Omental fat pad (tissue), 3 donors: ENCODE measurements at regions not wholly inside any gene's neighbourhood (a gene's known extent, or its start where the extent isn't known, plus 50 kb on each side); places are given as distances from the start of the nearest gene placed in this dataset.

Source experiments
- ATAC-seq: fragments of 150-250 bp; one replicate; pipeline ENCODE4 v1.9.1; 2016; ENCODE audit warnings: mild to moderate bottlenecking, moderate library complexity; ENCODE audit not compliant: low FRiP score
- DNase-seq: peaks from one replicate; pipeline ENCODE4 v3.0.0-alpha.2; 2019; ENCODE audit warnings: low spot score
- TF ChIP-seq, protein P1 (sequence below), 3 donors: fragments of 450-650 bp; IDR thresholded peaks; one replicate each; pipeline ENCODE4 v1.5.1; 2016 to 2017; ENCODE audit warnings: antibody characterized with exemption in 3 of 3, mild to moderate bottlenecking in 3 of 3, moderate library complexity in 2 of 3

DNA sequence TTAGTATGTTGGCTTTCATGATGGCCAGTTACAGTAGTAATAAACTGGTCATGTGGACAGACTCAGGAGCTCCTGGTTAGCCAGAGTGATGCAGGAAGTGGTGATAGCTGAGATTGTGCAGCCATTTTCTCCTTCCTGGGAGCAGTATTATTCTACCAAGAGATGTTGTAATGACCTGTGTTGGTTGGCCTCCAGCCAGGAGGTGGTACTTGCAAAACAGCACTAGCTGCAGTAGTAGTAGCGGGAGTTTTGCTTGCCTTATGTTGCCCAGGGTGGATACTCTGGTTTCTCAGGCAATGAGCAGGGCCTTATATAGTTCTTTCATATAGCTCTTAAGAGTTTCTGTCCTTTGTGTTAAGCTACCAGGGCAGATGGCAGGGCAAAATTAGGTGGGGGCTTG is 998.8 kb downstream of the GLUD2 start:
- no peak for ATAC-seq
- DNase-seq, result no peak
- TF ChIP-seq, protein P1, sequence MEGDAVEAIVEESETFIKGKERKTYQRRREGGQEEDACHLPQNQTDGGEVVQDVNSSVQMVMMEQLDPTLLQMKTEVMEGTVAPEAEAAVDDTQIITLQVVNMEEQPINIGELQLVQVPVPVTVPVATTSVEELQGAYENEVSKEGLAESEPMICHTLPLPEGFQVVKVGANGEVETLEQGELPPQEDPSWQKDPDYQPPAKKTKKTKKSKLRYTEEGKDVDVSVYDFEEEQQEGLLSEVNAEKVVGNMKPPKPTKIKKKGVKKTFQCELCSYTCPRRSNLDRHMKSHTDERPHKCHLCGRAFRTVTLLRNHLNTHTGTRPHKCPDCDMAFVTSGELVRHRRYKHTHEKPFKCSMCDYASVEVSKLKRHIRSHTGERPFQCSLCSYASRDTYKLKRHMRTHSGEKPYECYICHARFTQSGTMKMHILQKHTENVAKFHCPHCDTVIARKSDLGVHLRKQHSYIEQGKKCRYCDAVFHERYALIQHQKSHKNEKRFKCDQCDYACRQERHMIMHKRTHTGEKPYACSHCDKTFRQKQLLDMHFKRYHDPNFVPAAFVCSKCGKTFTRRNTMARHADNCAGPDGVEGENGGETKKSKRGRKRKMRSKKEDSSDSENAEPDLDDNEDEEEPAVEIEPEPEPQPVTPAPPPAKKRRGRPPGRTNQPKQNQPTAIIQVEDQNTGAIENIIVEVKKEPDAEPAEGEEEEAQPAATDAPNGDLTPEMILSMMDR (IDR thresholded peaks at IDR 0.05), result no peak

DNA sequence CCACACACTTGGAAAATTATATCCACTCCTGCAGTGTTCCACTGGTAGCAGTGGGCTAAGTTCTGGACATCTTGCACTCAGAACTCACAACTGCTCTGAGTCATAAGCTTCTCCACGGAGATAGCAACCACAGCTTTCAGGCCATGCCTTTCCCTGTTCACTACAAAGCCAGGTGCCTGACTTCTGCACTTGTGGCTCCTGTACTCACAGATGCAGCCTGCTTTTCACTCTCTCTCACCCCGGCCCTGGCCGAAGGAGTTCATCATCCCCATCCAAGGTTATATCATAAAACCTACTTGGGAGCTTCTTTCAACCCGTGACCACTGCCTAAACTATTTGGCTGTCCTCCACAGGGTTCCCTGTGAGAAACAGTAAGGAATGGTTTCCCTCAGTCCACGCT is 999.4 kb downstream of the GLUD2 start:
- TF ChIP-seq, protein P1 (IDR thresholded peaks at IDR 0.05), result no peak
- ATAC-seq (no peak), DNase-seq (no peak)

DNA sequence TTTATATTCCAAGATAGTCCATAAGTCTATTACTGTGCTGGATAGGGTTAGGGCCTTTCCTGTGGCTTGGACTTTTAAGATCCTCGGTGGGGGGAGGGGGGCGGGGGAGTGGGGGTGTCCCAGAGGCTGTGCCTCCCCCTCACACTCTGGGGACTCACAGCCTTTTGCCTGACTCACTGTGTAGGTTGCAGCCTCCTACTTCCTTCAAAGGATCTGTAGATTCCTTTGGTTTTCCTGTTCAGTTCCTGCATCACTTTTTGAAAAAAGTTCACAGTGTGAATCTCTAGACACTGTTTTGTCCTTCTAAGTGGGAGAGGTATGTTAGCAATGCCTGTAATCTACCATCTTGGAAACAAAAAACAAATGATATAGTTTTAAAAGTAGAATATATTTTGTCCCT is 999.9 kb downstream of the GLUD2 start:
- TF ChIP-seq, protein P1 (IDR thresholded peaks at IDR 0.05), result no peak
- no peak for DNase-seq
- no peak for ATAC-seq

DNA sequence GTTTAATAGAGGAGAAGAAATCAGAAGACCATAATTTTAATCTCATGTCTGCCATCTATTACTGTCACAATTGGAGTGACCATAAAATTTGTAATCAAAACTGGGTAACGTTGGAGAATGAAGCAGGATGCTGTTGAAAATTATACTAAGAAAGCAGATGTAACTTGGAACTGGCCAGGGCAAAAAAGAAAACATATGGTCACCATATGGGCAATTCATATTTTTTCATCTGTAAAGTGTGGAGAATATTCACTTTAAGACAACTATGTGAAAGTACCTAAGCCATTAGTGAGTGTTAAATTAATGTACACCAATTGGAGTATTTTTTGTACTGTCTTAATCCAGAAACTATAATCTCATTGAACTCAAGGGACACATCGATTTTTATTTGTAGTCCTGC is 1008.0 kb downstream of the GLUD2 start:
- ATAC-seq, result no peak
- DNase-seq, result no peak
- TF ChIP-seq, protein P1 (IDR thresholded peaks at IDR 0.05), result no peak

DNA sequence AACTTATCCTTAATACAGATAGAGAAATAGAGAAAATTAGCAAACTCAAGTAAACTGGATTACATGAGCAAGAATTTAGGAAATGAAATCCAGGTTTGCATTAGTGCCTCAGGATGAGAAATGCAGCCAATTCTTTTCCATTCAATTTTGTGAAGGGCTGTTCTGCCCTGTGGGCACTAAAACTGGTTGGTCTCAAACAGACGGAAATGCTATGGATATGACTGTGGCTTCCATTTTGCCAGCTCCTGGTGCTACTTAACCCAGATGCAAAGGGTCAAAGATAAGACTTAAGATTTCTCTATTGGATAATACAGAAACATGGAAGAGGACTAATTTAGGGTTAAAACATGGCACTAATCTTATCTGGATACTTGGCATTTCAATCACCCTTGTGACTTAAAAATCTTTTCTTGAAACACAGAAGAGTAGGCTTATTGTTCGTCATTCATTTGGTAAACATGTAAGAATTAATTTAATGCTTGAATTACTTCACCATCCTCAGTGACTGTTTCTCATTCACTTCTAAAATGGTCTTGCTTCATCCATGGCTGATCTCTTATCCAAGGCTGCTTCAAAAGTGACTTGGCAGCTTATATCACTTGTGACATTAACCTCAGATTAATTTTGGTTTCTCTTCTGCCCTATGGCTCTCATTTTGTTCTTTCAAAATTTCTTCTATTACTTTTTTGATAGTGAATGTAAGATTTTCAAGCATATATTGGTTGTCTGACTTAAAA is 1008.7 kb downstream of the GLUD2 start:
- ATAC-seq (no peak), DNase-seq (no peak)
- TF ChIP-seq, protein P1 (IDR thresholded peaks at IDR 0.05), result no peak

DNA sequence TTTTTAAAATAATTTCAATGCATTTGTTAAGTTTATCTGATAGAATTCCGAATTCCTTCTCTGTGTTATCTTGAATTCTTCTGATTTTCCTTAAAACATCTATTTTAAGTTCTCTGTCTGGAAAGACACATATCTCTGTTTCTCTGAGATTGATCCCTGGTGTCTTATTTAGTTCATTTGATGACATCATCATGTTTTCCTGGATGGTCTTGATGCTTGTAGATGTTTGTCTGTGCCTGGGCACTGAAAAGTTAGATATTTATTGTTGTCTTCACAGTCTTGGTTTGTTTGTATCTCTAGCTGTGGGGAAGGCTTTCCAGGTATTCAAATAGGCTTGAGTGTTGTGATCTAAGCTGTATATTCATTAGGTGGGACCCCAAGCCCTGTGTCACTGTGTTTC is 1028.8 kb downstream of the GLUD2 start:
- DNase-seq (no peak), ATAC-seq (no peak)
- TF ChIP-seq, protein P1 (IDR thresholded peaks at IDR 0.05), result no peak

DNA sequence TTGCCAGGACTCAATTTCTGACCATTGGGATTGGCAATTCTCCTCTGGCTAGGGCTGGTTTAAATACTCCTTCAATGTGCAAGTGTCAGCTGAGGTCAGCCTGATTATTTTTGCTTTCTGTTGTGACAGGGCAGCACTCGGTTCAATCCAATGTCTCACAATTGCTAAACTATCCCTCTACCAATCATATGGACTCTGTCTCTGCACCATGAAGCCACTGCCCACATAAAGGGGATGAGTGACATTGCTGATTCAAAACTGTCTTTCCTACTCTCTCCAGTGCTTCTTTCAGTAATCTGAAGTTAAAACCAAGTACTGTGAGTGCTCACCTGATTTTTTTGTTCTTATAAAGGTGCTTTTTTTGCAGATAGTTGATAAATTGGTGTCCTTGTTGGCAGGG is 1030.7 kb downstream of the GLUD2 start:
- ATAC-seq, result no peak
- TF ChIP-seq, protein P1 (IDR thresholded peaks at IDR 0.05), result no peak

More for the DNA sequence above, 1030.7 kb downstream of the GLUD2 start:
- no peak for DNase-seq
